OCI-LY1 (cell line): ENCODE measurements at regions not wholly inside any gene's neighbourhood (a gene's known extent, or its start where the extent isn't known, plus 50 kb on each side); places are given as distances from the start of the nearest gene placed in this dataset.

Source experiments
- EZH2 ChIP-seq: fragments of 200-600 bp; sonication (generic), shearing (Covaris generic); IDR thresholded peaks from 2 replicates; pipeline ENCODE4 v1.8.0; 2017; ENCODE audit warnings: borderline replicate concordance, mixed run types, mild to moderate bottlenecking, antibody characterized with exemption, low read length, moderate library complexity, mixed read lengths
- TF ChIP-seq, protein P1 (sequence below): fragments of 200-600 bp; sonication (generic), shearing (Covaris generic); IDR thresholded peaks from 2 replicates; pipeline ENCODE4 v1.5.1; 2017; ENCODE audit warnings: mild to moderate bottlenecking, antibody characterized with exemption, low read length, moderate library complexity, mixed read lengths

DNA sequence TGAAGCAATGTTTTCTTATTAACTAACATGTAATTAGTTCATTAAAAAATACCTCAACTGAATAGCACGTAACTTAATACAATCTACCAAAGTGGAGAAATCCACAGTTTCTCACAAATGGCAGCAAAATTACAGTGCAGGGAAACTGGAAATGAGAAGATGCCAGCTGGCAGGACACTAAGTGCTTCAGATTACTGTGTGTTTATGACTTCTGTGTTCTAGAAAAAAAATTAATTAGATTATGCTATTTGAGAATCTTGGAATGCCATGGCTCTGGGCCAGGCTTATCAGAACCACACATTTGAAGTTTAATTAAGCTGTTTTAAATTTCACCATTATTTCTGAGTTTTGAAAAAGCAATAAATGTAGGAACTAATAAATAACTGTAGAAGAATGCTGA lies 357.6 kb downstream of the TGFB2 start:
- TF ChIP-seq, protein P1, sequence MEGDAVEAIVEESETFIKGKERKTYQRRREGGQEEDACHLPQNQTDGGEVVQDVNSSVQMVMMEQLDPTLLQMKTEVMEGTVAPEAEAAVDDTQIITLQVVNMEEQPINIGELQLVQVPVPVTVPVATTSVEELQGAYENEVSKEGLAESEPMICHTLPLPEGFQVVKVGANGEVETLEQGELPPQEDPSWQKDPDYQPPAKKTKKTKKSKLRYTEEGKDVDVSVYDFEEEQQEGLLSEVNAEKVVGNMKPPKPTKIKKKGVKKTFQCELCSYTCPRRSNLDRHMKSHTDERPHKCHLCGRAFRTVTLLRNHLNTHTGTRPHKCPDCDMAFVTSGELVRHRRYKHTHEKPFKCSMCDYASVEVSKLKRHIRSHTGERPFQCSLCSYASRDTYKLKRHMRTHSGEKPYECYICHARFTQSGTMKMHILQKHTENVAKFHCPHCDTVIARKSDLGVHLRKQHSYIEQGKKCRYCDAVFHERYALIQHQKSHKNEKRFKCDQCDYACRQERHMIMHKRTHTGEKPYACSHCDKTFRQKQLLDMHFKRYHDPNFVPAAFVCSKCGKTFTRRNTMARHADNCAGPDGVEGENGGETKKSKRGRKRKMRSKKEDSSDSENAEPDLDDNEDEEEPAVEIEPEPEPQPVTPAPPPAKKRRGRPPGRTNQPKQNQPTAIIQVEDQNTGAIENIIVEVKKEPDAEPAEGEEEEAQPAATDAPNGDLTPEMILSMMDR: no peak
- TF ChIP-seq EZH2: no peak
